Peyer's patch (tissue), 4 donors: ENCODE measurements at regions not wholly inside any gene's neighbourhood (a gene's known extent, or its start where the extent isn't known, plus 50 kb on each side); places are given as distances from the start of the nearest gene placed in this dataset.

Source experiments
- CTCF ChIP-seq, 6 experiments: fragments of 450-650 bp in 4 of 6; fragments of 200-600 bp in 2 of 6; sonication (generic) in 1 of 6; IDR thresholded peaks; one replicate each; pipeline ENCODE4 v1.5.1; 2017 to 2019; ENCODE audit warnings: antibody characterized with exemption in 6 of 6, mild to moderate bottlenecking in 3 of 6, moderate library complexity in 1 of 6
- POLR2A ChIP-seq, 2 donors: fragments of 450-650 bp; IDR thresholded peaks; one replicate each; pipeline ENCODE4 v1.5.1; 2017; ENCODE audit warnings: antibody characterized with exemption in 2 of 2, mild to moderate bottlenecking in 2 of 2, moderate library complexity in 2 of 2

DNA sequence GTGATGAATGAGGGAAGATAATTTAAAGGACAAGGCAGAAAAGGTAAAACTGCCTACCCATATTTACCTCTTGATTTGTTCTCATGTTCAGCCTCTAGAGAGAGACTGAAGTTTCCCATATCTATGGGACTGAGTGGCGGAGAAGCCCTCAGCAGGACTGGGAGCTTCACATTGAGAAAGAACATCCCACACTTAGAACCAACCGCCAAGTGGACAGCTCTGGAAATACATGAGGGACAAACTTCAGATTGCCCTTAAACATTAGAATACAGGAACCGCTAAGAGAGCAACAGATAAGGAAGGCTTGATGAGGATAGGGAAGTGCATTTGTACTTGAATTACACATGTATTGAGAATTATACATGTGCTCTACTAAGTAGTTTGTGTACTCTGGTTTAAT, 316.0 kb upstream of the MIR17HG start:
- TF ChIP-seq CTCF (IDR thresholded peaks at IDR 0.05), result no peak
- no peak for TF ChIP-seq POLR2A (IDR thresholded peaks at IDR 0.05)
